ENCODE measurements at regions not wholly inside any gene's neighbourhood (a gene's known extent, or its start where the extent isn't known, plus 50 kb on each side); places are given as distances from the start of the nearest gene placed in this dataset.

DNA sequence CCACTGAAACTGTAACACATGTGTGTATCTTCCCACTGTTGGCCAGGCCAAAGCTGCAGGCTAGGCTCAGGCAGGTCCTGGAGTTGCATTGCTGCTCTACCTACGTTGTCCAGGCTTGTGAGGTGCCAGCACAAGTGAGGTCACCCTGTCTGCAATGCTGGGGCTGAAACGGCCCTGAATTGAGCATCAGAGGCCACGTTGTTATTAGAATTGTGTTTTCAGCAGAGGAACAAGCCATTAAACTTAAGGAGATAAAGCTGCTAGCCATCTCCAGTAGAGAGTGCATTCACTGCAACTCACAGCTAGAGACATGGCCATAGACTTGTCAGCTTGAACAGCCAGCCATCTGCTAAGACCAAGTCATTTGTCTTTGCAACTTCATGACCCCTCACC, 191.8 kb downstream of the SEMA6A start:
- 89% methylated on average over 1 of the region's 3 CpGs for WGBS (ENCODE audit: low lambda C conversion rate)
- Histone ChIP-seq H3K4me1 (ENCODE audit: insufficient read depth, low read length) (no peaks in the 10 kb centered on the region), H3K4me2 (ENCODE audit: low read depth, low read length) (no peak overlapping the region), H3K9ac (ENCODE audit: insufficient read depth, low read depth, low read length) (no peak overlapping the region), H2AFZ (ENCODE audit: low read length) (no peak overlapping the region), H3K79me2 (ENCODE audit: insufficient read depth, low read length) (no peaks in the 10 kb centered on the region), H4K20me1 (ENCODE audit: insufficient read depth, low read length) (no peaks in the 10 kb centered on the region), H3K36me3 (replicated peaks in 1 of 2; ENCODE audit: control insufficient read depth in 1 of 2, insufficient read depth in 2 of 2, low read length in 2 of 2) (no peaks in the 10 kb centered on the region), H3K27me3 (ENCODE audit: control insufficient read depth in 1 of 2, insufficient read depth in 2 of 2, low read length in 2 of 2) (no peaks in the 10 kb centered on the region), H3K4me3 (replicated peaks in 1 of 3; ENCODE audit: insufficient read depth in 1 of 3, low read depth in 2 of 3, low read length in 3 of 3) (no peak overlapping the region), H3K9me3 (ENCODE audit: low read length) (no peaks in the 10 kb centered on the region), H3K27ac (ENCODE audit: extremely low read length, insufficient read depth, low read length) (no peak overlapping the region)
- DNase-seq (ENCODE audit: low spot score) (no peak), ATAC-seq (no peak), FAIRE-seq (no peak)
- intact Hi-C loops (cut with micrococcal nuclease; ENCODE audit: unreplicated experiment) = no loop called here
- CTCF ChIA-PET (ENCODE audit: low intra/inter-chr PET ratio, low total read pairs) = no interaction called here
- POLR2A ChIA-PET = no interaction called here
- BruUV-seq (replicated peaks) = no TSS peak
- in situ Hi-C loops (cut with HindIII; ENCODE audit: extremely low pct_ligation_motif_present, low pct_unique_long_range_greater_than_20kb) = no loop called here
- TF ChIP-seq, protein P1, sequence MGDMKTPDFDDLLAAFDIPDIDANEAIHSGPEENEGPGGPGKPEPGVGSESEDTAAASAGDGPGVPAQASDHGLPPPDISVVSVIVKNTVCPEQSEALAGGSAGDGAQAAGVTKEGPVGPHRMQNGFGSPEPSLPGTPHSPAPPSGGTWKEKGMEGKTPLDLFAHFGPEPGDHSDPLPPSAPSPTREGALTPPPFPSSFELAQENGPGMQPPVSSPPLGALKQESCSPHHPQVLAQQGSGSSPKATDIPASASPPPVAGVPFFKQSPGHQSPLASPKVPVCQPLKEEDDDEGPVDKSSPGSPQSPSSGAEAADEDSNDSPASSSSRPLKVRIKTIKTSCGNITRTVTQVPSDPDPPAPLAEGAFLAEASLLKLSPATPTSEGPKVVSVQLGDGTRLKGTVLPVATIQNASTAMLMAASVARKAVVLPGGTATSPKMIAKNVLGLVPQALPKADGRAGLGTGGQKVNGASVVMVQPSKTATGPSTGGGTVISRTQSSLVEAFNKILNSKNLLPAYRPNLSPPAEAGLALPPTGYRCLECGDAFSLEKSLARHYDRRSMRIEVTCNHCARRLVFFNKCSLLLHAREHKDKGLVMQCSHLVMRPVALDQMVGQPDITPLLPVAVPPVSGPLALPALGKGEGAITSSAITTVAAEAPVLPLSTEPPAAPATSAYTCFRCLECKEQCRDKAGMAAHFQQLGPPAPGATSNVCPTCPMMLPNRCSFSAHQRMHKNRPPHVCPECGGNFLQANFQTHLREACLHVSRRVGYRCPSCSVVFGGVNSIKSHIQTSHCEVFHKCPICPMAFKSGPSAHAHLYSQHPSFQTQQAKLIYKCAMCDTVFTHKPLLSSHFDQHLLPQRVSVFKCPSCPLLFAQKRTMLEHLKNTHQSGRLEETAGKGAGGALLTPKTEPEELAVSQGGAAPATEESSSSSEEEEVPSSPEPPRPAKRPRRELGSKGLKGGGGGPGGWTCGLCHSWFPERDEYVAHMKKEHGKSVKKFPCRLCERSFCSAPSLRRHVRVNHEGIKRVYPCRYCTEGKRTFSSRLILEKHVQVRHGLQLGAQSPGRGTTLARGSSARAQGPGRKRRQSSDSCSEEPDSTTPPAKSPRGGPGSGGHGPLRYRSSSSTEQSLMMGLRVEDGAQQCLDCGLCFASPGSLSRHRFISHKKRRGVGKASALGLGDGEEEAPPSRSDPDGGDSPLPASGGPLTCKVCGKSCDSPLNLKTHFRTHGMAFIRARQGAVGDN (CRISPR knock-in tag; IDR thresholded peaks at IDR 0.05) = no peak
- TF ChIP-seq MXD4 (CRISPR knock-in tag; IDR thresholded peaks at IDR 0.05) = no peak
- no peak for TF ChIP-seq ZNF598 (CRISPR knock-in tag; IDR thresholded peaks at IDR 0.05; ENCODE audit: borderline replicate concordance)
- TF ChIP-seq ERF (CRISPR knock-in tag; IDR thresholded peaks at IDR 0.05) = no peak
- no peak for TF ChIP-seq ZBED4 (CRISPR knock-in tag; IDR thresholded peaks at IDR 0.05; ENCODE audit: borderline replicate concordance)
- TF ChIP-seq, protein P2, sequence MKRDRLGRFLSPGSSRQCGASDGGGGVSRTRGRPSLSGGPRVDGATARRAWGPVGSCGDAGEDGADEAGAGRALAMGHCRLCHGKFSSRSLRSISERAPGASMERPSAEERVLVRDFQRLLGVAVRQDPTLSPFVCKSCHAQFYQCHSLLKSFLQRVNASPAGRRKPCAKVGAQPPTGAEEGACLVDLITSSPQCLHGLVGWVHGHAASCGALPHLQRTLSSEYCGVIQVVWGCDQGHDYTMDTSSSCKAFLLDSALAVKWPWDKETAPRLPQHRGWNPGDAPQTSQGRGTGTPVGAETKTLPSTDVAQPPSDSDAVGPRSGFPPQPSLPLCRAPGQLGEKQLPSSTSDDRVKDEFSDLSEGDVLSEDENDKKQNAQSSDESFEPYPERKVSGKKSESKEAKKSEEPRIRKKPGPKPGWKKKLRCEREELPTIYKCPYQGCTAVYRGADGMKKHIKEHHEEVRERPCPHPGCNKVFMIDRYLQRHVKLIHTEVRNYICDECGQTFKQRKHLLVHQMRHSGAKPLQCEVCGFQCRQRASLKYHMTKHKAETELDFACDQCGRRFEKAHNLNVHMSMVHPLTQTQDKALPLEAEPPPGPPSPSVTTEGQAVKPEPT (CRISPR knock-in tag; IDR thresholded peaks at IDR 0.05; ENCODE audit: low read depth) = no peak
- no peak for TF ChIP-seq PITX1 (CRISPR knock-in tag; IDR thresholded peaks at IDR 0.05)
- no peak for TF ChIP-seq SAP130 (CRISPR knock-in tag; IDR thresholded peaks at IDR 0.05; ENCODE audit: low read depth)
- TF ChIP-seq ZFAT (CRISPR knock-in tag; conservative IDR thresholded peaks at IDR 0.05) = no peak
- TF ChIP-seq BRD4 (CRISPR knock-in tag; IDR thresholded peaks at IDR 0.05) = no peak
- TF ChIP-seq PRMT3 (CRISPR knock-in tag; IDR thresholded peaks at IDR 0.05; ENCODE audit: borderline replicate concordance, low read depth) = no peak
- TF ChIP-seq ZNF331 (CRISPR knock-in tag; IDR thresholded peaks at IDR 0.05) = no peak
- TF ChIP-seq ATF5 (CRISPR knock-in tag; IDR thresholded peaks at IDR 0.05; ENCODE audit: low read depth) = no peak
- no peak for TF ChIP-seq ZNF354B (CRISPR knock-in tag; IDR thresholded peaks at IDR 0.05)
- no peak for TF ChIP-seq ZFP41 (CRISPR knock-in tag; IDR thresholded peaks at IDR 0.05; ENCODE audit: borderline replicate concordance)
- no peak for TF ChIP-seq ISX (CRISPR knock-in tag; conservative IDR thresholded peaks at IDR 0.05)
- no peak for TF ChIP-seq KMT2A (CRISPR knock-in tag; IDR thresholded peaks at IDR 0.05)
